Fibroblast of skin of right biceps (primary cell): ENCODE measurements at regions not wholly inside any gene's neighbourhood (a gene's known extent, or its start where the extent isn't known, plus 50 kb on each side); places are given as distances from the start of the nearest gene placed in this dataset.

Experiments
- DNase-seq: peaks from one replicate; pipeline ENCODE4 v3.0.0-alpha.2; 2013

DNA sequence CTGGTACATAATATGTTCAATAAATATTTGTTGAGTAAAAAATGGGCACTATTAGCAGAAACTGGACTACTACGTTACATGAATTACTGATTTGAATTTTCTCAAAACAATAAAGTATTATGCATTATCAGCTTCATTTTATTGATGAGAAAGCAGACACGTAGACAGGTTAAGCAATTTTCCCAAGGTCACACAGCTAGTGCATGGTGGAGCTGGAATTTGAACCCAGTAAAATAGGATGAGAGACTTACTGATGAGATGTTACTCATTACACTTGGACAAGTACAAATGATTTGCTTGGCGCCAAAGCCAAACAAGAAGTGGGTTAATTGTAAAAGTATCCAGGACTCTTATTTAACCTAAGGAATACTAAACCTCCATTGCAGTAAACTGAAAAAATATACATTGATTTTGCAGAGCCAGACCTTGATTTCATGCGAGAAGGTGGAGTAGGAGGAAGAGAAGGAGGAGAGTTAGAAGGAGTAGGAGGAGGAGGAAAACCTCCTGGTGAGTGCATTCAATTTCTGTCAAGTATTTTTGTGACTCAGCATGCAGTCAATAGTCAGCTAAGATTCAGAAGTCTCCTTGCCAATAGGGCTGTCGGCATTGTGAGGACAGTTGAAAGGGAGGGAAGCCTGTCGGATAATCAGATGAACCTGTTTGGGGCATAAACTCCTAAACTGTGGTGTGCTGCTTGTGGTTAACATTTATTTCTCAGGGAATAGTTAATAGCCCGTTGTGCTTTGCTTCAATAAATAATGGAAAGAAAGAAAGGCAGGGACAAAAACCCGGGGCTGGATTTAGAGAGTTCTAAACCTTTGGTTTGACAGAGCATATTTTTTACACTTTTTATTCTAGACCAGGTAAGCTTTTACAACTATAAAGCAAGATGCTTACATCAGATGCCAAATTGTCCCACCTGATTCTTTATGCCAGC, 77.0 kb upstream of the TACR1 start:
- DNase-seq, result peak; percentile 81

DNA sequence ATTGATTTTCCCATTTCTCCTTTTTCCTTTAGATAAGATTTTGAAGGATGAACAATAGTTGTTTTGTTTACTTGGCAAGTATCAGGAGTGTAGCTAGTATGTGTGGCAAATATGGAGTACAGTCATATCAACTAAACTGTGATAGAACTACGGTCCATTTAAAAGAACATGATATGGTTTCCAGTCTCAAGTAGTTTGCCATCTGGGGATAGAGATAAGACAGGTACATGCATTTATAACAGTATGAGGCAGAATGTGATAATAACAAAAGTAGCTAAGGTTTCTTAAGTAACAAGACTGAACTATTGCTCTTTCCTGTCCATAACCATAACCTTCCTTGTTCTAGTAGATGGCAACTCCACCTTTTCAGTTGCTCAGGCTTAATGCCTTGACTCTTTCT, 75.6 kb upstream of the TACR1 start:
- DNase-seq, result no peak

GRCh38 chr2:75268112-75268511, 68.8 kb upstream of the TACR1 start:
- DNase-seq, result no peak

DNA sequence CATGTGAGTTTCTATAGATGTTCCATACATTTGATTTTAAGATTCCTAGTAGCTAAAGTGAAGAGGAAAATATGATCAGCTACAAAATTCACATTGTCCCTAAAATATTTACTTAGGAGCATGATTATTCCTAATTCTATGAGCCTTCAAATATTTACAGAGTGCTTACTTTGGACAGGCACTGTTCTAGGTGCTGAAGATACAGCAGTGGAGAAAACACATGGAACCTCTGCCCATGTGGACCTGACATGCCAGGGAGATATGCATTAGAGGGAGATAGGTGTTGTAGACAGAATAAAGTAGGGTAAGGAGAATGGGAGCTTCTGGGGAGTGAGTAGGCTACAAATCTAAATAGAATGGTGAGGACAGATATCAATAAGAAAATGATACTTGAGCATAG, 62.6 kb upstream of the TACR1 start:
- no peak for DNase-seq

DNA sequence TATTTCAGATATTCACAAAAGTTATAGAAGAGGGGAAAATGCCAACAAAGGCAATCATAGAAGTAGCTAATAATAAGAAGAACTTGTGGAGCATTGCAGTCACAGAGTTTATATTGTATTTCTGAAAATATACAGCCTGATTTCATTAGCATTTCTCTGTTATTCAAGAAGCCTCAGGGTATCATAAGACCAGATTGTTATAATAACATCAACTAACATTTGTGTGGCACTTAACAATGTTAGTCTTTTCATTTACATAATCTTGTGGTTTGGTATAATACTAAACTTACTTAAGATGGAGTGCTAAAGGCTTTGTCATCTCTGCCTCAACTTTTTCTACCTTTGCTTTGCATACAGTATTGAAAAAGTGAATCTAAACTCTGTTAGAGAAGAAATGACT, 61.6 kb upstream of the TACR1 start:
- DNase-seq, result no peak

- no peak for DNase-seq
Observed at GRCh38 chr2:75258620-75259019, 59.3 kb upstream of the TACR1 start.

DNA sequence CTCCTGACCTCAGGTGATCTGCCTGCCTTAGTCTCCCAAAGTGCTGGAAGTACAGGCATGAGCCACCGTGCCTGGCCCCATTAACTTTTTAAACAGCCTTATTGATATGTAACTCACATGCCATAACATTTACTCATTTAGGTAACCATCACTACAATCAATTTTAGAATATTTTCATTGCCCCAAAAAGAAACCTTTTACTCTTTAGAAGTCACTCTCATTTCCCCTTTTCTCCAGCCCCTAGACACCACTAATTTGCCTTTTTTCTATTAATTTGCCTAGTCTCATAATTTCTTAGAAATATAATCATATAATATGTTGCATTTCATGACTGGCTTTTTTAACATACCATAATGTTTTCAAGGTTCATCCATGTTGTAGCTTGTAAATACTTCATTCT, 57.2 kb upstream of the TACR1 start:
- DNase-seq, result no peak

GRCh38 chr2:75253526-75253925, 54.2 kb upstream of the TACR1 start:
- peak; percentile 51 for DNase-seq

GRCh38 chr2:75251896-75252295, 52.6 kb upstream of the TACR1 start:
- DNase-seq, result no peak
